Right lobe of liver (tissue), 6 donors: ENCODE measurements at regions not wholly inside any gene's neighbourhood (a gene's known extent, or its start where the extent isn't known, plus 50 kb on each side); places are given as distances from the start of the nearest gene placed in this dataset.

ENCODE experiments used
- ATAC-seq, 4 donors: fragments of 200-7000 bp; cut with Tn5 transposase; one replicate each; pipeline ENCODE4 v1.9.1; 2020; ENCODE audit warnings: mild to moderate bottlenecking in 4 of 4, moderate library complexity in 4 of 4
- DNase-seq, 3 donors: peaks; one replicate each; pipeline ENCODE4 v3.0.0-alpha.2; 2020
- H3K27ac ChIP-seq, 3 donors: fragments of 200-600 bp; one replicate each; pipeline ENCODE4 v1.8.0; 2022
- H3K27me3 ChIP-seq, 2 donors: fragments of 200-600 bp; one replicate each; pipeline ENCODE4 v1.8.0; 2022
- H3K36me3 ChIP-seq, 4 donors: fragments of 200-600 bp; sonication (generic) in 1 of 4; one replicate each; pipeline versions ENCODE4 v1.5.1 to v1.8.0; 2017 to 2022; ENCODE audit warnings: control low read depth in 1 of 4
- H3K4me1 ChIP-seq, 4 donors: fragments of 200-600 bp; sonication (generic) in 1 of 4; one replicate each; pipeline versions ENCODE4 v1.5.1 to v1.8.0; 2017 to 2022; ENCODE audit warnings: control low read depth in 1 of 4
- H3K4me3 ChIP-seq, 3 donors: fragments of 200-600 bp; one replicate each; pipeline ENCODE4 v1.8.0; 2022
- H3K9me3 ChIP-seq, 4 donors: fragments of 200-600 bp; sonication (generic) in 1 of 4; one replicate each; pipeline versions ENCODE4 v1.5.1 to v1.8.0; 2017 to 2022; ENCODE audit warnings: control low read depth in 1 of 4
- POLR2A ChIP-seq: fragments of 450-650 bp; IDR thresholded peaks from one replicate; pipeline ENCODE4 v1.6.1; 2017; ENCODE audit warnings: antibody characterized with exemption, mild to moderate bottlenecking
- WGBS: methylation state at CpG from one replicate; pipeline ENCODE4 v1.1.6; 2018; ENCODE audit warnings: low coverage, low lambda C conversion rate; ENCODE audit not compliant: insufficient coverage; ENCODE audit errors: missing lambda C conversion rate; 5-methylcytosine and 5-hydroxymethylcytosine counted together
- intact Hi-C, 2 donors: fragments of 100-400 bp; cut with DNase I; formaldehyde crosslinking; loops; one replicate each; pipeline versions ENCODE4 v1.11.2 to v1.14.1; 2022
- TF ChIP-seq, protein P1 (sequence below), 4 donors: fragments of 200-600 bp in 3 of 4; fragments of 450-650 bp in 1 of 4; IDR thresholded peaks; one replicate each; pipeline versions ENCODE4 v1.5.1 to v1.8.0; 2016 to 2022; ENCODE audit warnings: antibody characterized with exemption in 4 of 4, mild to moderate bottlenecking in 2 of 4
- donor health status: DM: no; HTN: yes; CAD: no.
- donor health status: DM: no; HTN: no; CAD: no.
- donor health status: DM: no; HTN: no; CAD: no.
- donor health status: DM: no; HTN: yes; CAD: no.
- donor health status: DM: no; HTN: yes; CAD: no.

DNA sequence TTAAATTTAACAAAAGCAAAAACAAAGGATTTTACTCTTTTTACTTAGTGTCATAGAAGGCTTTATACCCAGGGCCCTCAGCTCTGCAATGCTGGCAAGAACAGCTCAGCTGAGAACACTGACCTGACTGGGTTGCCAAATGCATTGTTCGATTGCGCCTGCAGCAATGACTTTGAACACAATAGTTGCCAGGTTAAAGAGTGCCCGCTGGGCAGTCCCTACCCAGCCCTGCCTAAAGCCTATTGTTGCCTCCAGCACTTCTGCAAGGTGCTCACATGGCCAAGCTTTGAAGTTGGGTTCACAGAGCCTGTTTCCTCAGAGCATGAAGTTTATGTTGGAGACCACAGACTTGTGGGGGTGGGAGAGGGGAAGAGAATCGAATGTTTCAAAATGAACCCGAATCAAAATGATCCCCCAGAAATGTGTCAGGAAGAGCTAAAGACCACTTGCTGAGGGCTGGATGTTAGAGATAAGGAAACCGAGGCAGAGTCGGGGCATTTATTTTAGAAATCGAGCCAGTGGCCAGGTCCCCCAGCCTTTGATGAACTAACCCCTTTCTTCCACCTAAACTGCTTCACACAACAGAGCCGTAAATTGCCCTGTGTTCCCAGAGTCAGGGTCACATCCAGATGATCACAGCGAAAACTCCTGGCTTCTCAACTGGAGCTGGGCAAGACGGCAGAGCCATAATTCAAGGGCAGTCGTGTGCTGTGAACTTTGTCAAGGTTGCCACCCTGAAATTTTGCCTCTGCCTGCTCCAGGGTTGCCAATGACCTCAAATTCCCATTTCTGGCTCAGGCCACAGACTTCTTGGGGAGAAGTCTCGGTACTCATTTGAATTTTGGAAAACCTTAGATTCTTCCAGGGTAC lies 55.0 kb downstream of the FOXA2 start:
- Histone ChIP-seq H3K27me3 (no peaks in the 10 kb centered on the region), H3K4me1 (peaks cover 0 to 36% (median 13%) of the 10 kb centered on the region in 4 donors), H3K9me3 (no peaks in the 10 kb centered on the region), H3K4me3 (no peak overlapping the region), H3K27ac (no peak overlapping the region), H3K36me3 (no peaks in the 10 kb centered on the region)
- ATAC-seq (peak; percentile 42 to 76 (median 62)), DNase-seq (peak; percentile 32 to 76 (median 75))
- no peak for TF ChIP-seq POLR2A
- TF ChIP-seq, protein P1, sequence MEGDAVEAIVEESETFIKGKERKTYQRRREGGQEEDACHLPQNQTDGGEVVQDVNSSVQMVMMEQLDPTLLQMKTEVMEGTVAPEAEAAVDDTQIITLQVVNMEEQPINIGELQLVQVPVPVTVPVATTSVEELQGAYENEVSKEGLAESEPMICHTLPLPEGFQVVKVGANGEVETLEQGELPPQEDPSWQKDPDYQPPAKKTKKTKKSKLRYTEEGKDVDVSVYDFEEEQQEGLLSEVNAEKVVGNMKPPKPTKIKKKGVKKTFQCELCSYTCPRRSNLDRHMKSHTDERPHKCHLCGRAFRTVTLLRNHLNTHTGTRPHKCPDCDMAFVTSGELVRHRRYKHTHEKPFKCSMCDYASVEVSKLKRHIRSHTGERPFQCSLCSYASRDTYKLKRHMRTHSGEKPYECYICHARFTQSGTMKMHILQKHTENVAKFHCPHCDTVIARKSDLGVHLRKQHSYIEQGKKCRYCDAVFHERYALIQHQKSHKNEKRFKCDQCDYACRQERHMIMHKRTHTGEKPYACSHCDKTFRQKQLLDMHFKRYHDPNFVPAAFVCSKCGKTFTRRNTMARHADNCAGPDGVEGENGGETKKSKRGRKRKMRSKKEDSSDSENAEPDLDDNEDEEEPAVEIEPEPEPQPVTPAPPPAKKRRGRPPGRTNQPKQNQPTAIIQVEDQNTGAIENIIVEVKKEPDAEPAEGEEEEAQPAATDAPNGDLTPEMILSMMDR (IDR thresholded peaks at IDR 0.05), result no peak
- WGBS, result 46% methylated on average over 9 of the region's 13 CpGs
- intact Hi-C loops, result loop anchor here in 1 of 2 donors (10.0 kb wide), 1 partner anchor 45 kb away; no protein-coding TSS in a partner anchor

DNA sequence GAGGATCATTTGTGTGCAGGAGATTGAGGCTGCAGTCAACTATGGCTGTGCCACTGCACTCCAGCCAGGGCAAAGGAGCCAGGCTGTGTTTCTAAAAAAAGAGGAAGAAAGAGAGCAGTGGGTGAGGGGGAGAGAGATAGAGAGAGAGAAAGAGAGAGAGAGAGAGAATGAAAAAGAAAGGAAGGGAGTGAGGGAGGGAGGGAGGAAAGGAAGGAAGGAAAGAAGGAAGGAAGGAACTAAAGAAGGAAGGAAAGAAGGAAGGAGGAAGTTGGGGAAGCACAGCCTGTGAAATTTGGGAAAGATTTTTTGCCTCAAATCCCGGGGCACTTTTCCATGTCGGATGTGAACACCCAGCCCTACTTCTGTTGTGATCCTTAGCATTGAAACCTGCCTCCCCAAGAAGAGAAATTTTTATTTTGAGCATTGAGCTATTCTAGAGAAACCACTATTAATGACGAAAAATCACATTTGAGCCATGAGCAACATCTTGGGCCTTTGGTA lies 57.8 kb downstream of the FOXA2 start:
- WGBS, result 60% methylated on average over 3 of the region's 3 CpGs
- Histone ChIP-seq H3K27me3 (no peaks in the 10 kb centered on the region), H3K27ac (peak overlapping the region in 1 of 3 donors; percentile 97), H3K9me3 (no peaks in the 10 kb centered on the region), H3K4me3 (no peak overlapping the region), H3K4me1 (peaks cover 0 to 51% (median 20%) of the 10 kb centered on the region in 4 donors), H3K36me3 (no peaks in the 10 kb centered on the region)
- ATAC-seq (no peak), DNase-seq (no peak)
- intact Hi-C loops, result loop anchor here in 1 of 2 donors (10.0 kb wide), 1 partner anchor 48 kb away; no protein-coding TSS in a partner anchor
- TF ChIP-seq, protein P1 (IDR thresholded peaks at IDR 0.05), result no peak
- TF ChIP-seq POLR2A, result no peak

DNA sequence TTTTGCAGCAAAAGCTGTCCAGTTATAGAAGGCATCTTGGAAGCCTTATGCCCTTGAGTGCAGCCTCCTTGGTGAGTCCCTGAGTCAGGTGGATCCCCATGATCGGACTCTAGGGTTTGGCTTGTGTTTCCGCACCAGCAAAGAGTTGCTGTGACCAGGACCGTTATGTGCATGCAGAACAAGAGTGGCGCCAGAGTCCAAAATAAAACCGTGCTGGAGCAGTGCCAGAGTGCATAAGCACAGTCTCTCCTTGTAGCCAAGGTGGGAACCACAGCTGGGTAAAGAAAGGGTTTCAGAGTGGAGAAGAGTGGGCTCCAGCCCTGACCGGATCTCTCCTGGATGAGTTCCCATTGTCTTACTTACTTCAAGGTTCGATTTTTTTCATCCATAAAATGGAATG lies 58.6 kb downstream of the FOXA2 start:
- ATAC-seq (peak; percentile 21 to 47 (median 38)), DNase-seq (peak; percentile 58 to 81 (median 74))
- WGBS, result 25% methylated on average over 2 of the region's 7 CpGs
- TF ChIP-seq, protein P1 (IDR thresholded peaks at IDR 0.05), result no peak
- TF ChIP-seq POLR2A, result no peak
- Histone ChIP-seq H3K4me1 (peaks cover 0 to 51% (median 20%) of the 10 kb centered on the region in 4 donors), H3K36me3 (no peaks in the 10 kb centered on the region), H3K9me3 (no peaks in the 10 kb centered on the region), H3K27me3 (no peaks in the 10 kb centered on the region), H3K4me3 (no peak overlapping the region), H3K27ac (peak overlapping the region in 2 of 3 donors; percentile 52 to 97)
- intact Hi-C loops, result loop anchor here in 1 of 2 donors (10.0 kb wide), 1 partner anchor 49 kb away; no protein-coding TSS in a partner anchor

DNA sequence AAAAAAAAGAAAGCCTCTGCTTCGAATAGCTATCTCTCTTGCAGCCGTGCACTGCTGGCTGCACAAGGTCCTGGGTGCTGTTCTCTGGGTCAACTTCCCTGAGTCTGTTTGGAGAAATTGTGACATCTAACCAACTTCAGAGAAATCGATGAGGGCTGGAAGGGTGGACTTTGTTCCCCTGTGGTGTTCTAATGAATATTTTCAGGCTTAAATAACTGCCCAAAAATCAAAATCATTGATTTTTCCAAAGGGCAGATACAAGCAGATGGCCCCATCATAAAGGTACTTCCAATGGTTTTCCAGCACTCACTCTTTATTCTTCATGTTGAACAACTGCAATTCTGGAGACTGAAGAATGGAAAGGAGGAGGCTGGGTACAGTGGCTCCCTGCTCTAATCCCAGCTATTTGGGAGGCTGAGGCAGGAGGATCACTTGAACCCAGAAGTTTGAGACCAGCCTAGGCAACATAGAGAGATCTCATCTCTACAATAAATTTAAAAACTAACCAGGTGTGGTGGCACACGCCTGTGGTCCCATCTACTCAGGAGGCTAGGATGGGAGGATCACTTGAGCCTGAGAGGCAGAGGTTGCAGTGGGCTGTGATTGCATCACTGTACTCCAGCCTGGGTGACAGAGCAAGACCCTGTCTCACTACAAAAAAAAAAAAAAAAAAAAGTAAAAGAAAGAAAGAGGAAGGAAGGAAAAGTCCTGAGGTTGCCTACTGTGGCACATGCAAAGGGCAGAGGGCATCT lies 59.1 kb downstream of the FOXA2 start:
- no peaks in the 10 kb centered on the region for H3K9me3 ChIP-seq
- ATAC-seq, result peak; percentile 56 to 78 (median 66)
- peak overlapping the region; percentile 71 to 97 (median 87) for H3K27ac ChIP-seq
- no peaks in the 10 kb centered on the region for H3K36me3 ChIP-seq
- intact Hi-C loops, result loop anchor here in 1 of 2 donors (10.0 kb wide), 1 partner anchor 50 kb away; no protein-coding TSS in a partner anchor
- TF ChIP-seq POLR2A, result no peak
- TF ChIP-seq, protein P1 (IDR thresholded peaks at IDR 0.05), result no peak
- no peaks in the 10 kb centered on the region for H3K27me3 ChIP-seq
- 23% methylated on average over 4 of the region's 4 CpGs for WGBS
- peak; percentile 41 to 77 (median 64) for DNase-seq
- no peak overlapping the region for H3K4me3 ChIP-seq
- peaks cover 0 to 51% (median 20%) of the 10 kb centered on the region in 4 donors for H3K4me1 ChIP-seq
